Stimulated activated CD4-positive, alpha-beta T cell treated with anti-CD3 and anti-CD28 coated beads, TNF-alpha, amount 100 ng/mL, for 4 hours (primary cell): ENCODE measurements at regions not wholly inside any gene's neighbourhood (a gene's known extent, or its start where the extent isn't known, plus 50 kb on each side); places are given as distances from the start of the nearest gene placed in this dataset.

ENCODE experiments used
- DNase-seq, 3 experiments: peaks; one replicate each; pipeline ENCODE4 v3.0.0-alpha.2; 2020; ENCODE audit warnings: low read depth in 3 of 3

- no peak for DNase-seq
Measured at GRCh38 chr10:1882728-1883127, 145.4 kb upstream of the ADARB2 start.

DNA sequence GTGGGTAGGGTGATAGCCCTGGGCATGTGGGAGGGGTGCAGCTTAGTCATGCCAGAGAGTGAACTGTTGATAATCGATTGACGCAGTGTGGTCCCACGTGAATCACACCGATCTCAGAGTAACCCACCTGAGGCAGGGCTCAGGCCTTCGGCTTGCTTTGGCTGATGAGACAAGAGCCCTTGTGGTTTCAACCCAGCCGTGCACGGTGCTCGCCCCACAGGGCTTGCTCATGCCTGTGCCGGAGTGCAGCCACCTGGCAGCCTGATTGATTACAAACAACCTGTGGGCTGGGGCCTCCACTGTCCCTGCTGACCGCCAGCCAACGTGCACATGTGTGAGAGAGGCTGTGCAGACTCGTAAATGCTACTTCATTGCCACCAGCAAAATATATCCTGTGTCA is 144.9 kb upstream of the ADARB2 start:
- no peak for DNase-seq

- DNase-seq = no peak
Measured at GRCh38 chr10:1881636-1882035, 144.3 kb upstream of the ADARB2 start.

DNA sequence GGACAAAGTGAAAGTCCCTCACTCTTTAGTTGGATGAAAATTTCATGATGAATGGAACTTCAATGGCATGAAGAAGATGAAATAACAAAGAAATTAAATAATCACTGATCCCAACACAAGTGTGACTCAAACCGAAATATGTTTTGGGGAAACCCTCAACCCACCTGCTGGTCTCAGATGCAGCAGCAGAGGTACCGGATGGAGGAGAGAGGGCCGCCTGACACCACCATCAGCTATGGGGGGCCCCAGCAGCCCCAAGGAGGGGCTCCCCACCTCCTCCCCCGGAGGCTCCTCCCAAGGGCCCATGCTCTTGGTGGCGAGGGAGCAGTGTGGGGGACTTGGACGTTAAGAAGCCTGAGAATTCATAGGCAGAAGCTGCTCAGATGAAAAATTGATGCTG is 137.2 kb upstream of the ADARB2 start:
- DNase-seq = no peak

DNA sequence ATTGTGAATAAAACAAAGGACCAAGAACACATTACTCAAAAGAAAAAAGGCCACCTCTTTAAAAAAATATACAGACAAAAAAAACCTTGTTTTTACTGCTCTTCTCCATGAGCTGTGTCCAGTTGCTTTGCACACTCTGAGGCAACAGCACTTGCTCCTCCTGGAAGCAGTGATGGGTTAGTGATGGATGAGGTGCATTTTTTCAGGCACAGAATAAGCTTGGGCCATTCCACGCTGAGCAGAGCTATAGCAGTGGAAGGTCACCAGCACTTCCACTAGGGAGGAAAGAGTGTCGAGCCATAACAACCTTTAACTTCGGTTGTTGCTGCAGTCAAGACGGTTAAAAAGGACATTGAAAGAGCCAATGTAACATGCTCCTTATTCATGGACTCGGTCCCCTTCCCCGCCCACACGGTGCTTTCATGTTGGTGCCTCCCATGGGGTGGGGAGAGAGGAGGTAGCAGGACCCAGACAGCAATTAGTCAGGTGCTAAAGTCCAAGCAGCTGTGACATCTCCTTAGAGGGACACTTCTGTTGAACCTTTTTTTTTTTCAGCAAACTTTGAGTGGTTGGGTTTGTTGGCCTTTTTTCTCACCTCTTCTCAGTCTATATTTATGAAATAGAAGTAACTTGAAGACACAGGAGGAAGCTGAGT is 136.5 kb upstream of the ADARB2 start:
- DNase-seq = no peak

DNA sequence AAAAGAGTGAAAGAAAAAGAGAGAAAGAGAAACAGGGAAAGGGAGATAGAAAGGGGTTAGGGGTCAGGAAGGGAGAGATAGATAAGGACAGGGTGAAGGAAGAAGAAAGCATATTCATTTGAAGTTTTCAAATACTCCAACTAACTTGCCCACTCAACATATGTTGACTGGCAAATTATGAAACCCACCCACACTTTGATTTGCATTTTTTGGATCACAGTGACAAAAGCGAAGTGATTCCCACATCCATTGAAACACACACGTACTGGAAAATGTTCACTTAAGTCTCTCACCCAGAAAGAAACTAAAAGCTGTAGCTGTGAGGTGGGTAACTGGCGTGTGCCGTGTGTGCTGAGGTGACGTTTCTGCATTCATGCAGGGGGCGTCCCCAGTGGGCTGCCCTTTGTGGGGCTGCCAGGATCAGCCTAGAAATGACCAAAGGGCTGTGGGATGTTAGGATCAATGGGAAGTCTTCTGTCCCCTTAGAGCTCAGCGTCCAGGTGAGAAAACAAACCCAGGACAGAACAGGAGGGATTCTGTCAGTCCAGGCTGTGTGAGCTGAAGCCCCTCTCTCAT is 134.9 kb upstream of the ADARB2 start:
- no peak for DNase-seq

DNA sequence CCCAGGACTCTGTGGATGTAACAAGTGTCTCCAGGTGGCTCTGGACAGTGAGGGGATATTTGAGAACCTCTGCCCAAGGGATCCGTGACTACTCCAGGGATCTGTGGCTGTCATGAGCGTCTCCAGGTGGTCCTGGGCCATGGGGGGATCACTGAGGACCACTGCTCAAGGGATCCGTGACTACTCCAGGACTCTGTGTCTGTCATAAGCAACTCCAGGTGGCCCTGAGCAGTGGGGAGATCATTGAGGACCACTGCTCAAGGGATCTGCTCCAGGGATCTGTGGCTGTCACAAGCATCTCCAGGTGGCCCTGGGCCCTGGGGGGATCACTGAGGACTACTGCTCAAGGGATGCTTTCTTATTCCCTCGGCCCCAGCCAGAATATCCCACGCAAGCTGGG is 133.2 kb upstream of the ADARB2 start:
- no peak for DNase-seq

DNA sequence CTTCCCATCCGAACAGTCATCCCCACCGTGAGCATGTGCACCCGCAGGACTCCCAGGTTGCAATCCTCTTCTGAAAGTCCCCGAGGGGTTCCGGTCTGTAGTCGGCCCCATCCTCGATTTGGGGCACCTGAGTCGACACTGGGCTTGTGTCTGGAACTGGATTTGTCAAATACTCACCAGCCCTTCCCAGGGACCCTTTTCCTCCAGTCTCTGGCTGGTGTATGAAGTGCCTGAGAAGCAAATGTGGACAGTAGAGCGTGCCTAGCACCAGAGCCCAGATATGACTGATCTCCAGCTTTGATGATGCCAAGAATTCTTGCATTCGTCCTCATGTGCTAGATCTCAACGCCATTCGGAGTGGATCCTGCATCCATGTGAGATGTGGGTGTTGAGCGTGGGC is 132.5 kb upstream of the ADARB2 start:
- DNase-seq = no peak

DNA sequence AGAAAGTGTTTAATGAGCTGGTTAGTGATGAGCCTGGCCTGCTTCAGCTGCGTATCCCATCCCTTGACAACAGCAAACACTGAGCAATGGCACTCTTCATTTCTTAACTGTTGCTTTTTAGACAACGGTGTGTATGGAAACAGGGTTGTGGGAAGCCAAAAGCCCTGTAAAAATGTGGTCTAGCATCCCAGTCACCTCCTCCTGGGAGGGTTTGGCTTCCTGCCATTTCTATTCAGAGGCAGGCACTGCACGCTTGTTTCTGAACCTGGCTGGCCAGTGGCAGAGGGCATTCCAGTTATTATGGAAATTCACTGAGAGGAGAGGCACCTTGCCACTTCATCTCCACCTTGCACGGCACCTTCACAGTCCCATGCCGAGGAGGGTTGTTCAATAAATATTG is 123.0 kb upstream of the ADARB2 start:
- DNase-seq = no peak

DNA sequence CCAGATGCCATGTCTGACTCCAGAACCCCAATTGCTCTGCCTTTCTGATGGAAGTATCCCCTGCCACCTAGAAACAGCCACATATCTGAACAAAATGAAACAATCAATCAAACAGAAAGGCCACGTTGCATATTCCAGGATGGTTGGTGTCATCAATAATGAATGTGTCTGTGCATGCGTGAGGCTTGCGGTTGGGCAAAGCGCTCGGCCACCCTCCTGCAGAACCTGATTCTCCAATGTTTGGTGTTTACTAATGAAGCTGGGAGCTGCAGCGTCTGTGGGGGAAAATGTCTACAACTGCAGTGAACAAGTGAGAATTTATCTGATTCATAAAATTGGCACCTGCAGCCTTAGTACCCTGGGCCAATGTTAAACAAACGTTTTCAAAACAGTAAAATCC is 121.2 kb upstream of the ADARB2 start:
- DNase-seq = no peak

GRCh38 chr10:1858048-1858447 is 120.7 kb upstream of the ADARB2 start:
- no peak for DNase-seq

DNA sequence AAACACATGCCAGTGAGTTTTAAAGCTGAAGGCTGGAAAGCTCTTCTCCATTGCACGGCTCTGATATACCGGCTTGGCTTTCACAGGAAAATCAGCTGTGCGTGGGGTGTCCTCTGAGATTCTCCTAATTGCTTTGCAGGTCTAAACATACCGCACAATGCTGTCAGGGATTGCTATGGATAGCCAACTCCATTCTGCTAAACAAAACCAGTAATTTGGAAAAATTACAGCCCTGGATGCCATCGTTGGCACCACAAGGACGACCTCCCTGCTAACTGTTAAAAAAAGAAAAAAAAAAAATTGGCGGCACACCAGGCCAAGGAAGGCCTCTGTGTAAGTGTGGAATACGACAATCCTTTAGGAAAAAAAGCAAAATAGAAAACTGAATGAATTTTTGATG is 118.6 kb upstream of the ADARB2 start:
- DNase-seq = no peak

DNA sequence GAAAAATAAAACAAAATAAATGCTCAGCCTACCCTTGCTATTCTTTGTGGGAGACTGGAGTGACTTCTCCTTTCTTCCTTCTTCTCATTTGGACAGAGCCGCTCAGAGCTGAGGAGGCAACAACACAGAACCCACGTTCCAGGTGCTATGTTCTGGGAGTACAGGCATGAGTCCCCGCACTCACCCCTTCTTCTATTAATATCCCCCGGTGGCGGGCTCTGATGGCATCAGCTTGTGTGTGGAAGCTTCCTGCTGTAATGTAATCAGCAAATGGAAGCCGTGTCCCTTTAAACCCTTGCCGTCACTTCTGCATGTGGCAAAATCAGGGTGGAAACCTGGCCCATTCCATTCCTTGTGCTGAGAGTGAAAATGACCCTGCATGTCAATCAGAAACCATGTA is 116.9 kb upstream of the ADARB2 start:
- no peak for DNase-seq

DNA sequence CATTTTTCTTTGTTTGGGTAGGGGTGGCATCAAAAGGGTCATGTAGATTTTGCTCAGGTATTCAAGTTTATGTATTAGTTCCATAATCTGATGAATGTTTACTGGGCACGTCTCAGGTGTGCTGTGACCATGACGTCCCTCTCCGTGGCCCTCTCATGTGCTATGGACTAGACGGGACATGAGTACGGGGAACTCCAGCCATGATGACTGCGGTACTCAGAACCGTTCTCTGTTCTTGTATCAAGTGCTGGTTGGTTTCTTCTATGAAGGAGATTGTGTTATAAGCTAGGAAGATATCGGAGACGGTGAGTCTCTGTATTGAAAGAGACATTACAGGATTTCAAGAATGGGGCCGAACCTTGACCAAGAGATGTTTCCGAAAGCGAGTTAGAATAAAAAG is 116.5 kb upstream of the ADARB2 start:
- no peak for DNase-seq

GRCh38 chr10:1852841-1853240 is 115.5 kb upstream of the ADARB2 start:
- no peak for DNase-seq

- DNase-seq = no peak
Measured at GRCh38 chr10:1851762-1852161, 114.4 kb upstream of the ADARB2 start.

- DNase-seq = no peak
Measured at GRCh38 chr10:1850971-1851527, 113.7 kb upstream of the ADARB2 start.

DNA sequence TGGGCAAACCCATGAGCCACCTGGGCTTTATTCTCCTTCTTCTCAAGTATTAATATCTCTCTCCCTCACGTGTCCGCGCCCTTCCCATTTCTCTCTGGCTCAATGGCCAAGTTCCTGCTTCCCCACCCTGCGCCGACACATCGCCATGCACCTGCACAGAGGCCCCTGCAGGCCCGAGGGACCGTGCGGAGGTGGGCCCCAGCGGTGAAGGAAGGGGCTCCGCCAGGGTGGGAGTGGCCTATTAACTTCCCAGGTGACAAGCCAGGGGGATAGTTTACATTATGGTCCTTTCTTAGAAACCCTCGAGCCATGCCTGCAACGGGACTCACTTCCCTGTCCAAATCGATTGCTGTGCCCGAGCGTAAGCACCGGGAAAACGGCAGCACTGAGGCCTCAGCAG is 110.0 kb upstream of the ADARB2 start:
- DNase-seq = no peak

DNA sequence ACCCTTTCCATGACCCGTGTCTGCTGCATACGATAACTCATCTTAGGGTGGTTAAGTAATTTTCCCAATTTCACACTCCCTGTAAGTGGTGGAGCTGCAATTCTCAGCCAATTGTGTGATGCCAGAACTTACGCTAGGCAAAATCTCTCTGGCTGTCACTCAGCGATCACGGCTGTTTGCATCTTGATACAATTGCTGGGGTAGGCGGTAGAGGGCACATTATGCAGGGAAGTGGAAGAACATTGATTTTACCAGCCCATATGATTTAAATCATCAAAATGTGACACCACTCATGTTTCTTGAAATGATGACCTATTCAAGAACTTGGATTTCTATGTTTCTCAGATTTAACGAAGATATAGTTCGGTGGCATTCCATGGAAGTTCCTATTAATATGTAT is 108.7 kb upstream of the ADARB2 start:
- no peak for DNase-seq

DNA sequence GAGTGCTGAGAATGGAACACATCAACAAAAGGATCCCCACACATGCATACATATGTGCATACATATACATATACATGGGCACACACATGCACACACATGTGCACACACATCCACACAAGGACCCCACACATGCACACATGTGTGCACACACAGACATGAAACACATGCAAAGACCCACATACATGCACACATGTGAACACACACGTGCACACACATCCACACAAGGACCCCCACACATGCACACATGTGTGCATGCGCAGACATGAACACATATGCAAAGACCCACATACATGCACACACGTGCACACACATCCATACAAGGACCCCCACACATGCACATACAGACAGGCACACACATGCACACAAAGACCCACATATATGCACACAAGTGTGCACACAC is 104.4 kb upstream of the ADARB2 start:
- DNase-seq = no peak

GRCh38 chr10:1829712-1830111 is 92.4 kb upstream of the ADARB2 start:
- DNase-seq = no peak

- DNase-seq = no peak
Measured at GRCh38 chr10:1824928-1825327, 87.6 kb upstream of the ADARB2 start.

- no peak for DNase-seq
Measured at GRCh38 chr10:1814556-1814955, 77.2 kb upstream of the ADARB2 start.
